Skeletal muscle satellite cell (primary cell): ENCODE measurements at regions not wholly inside any gene's neighbourhood (a gene's known extent, or its start where the extent isn't known, plus 50 kb on each side); places are given as distances from the start of the nearest gene placed in this dataset.
A peak's percentile ranks its signal among the peaks of the same experiment; 100 is the strongest.
"Not testable (repeated sequence)": the region's sequence is repeated elsewhere in the genome, so short reads cannot be mapped to it uniquely, and the experiment has no call there.

ENCODE experiments used
- H3K27me3 ChIP-seq: 2 replicates; pipeline ENCODE4 v1.7.0; 2013; ENCODE audit warnings: low read length; ENCODE audit not compliant: control insufficient read depth, insufficient read depth
- H3K36me3 ChIP-seq: 2 replicates; pipeline ENCODE4 v1.7.0; 2013; ENCODE audit warnings: mild to moderate bottlenecking, control low read depth, low read length; ENCODE audit not compliant: insufficient read depth
- H3K4me1 ChIP-seq: 2 replicates; pipeline ENCODE4 v1.7.0; 2013; ENCODE audit warnings: low read length; ENCODE audit not compliant: control insufficient read depth, insufficient read depth
- H3K4me2 ChIP-seq: 2 replicates; pipeline ENCODE4 v1.7.0; 2013; ENCODE audit warnings: mild to moderate bottlenecking, low read length
- H3K4me3 ChIP-seq: 2 replicates; pipeline ENCODE4 v1.7.0; 2013; ENCODE audit warnings: low read length
- H3K9ac ChIP-seq: 2 replicates; pipeline ENCODE4 v1.7.0; 2013; ENCODE audit warnings: mild to moderate bottlenecking, low read depth, low read length, moderate library complexity
- H3K9me3 ChIP-seq: replicated peaks from 2 replicates; pipeline ENCODE4 v1.7.0; 2013; ENCODE audit warnings: mild to moderate bottlenecking, control low read depth, low read length

DNA sequence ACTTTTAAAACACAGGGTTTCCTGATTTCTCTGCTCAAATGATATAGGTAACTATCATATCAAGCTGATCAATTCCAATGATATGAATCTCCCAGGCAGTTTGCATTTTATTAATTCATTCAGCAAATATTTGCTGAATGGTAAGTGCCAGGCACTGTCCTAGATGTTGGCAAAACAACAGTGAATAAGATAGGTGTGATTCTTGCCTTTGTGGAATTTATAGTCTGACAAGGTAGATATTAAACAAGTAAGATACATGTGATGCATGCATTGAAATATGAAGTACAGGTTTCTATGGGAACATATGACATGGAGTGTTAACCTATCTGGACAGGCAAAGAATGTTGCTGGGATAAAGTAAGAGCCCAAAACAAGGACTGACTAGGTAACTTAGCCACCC is 231.8 kb upstream of the DAB2 start:
- Histone ChIP-seq H3K9me3 (no peaks in the 10 kb centered on the region), H3K4me3 (no peak overlapping the region), H3K36me3 (no peaks in the 10 kb centered on the region), H3K9ac (no peak overlapping the region), H3K4me1 (peaks cover 28% of the 10 kb centered on the region), H3K27me3 (no peaks in the 10 kb centered on the region), H3K4me2 (no peak overlapping the region)

DNA sequence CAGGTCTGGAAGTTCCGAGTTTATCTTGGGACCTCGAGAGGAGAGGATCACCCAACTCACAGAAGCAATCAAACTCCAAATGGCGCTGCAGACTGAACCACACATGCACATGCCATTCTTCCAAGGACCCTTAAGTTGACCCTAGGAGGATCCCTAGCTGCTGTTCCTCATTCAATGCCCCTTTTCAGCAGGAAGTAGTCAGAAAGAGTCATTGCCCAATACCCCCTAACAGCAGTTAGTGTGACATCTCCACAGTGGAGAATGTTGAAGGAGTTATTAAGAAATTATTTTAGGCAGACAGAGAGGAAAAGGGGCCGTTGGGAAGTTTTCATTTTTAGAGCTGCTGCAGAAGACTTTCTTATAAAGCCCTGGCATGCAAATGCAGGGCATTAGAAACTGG is 229.9 kb upstream of the DAB2 start:
- Histone ChIP-seq H3K4me2 (no peak overlapping the region), H3K36me3 (no peaks in the 10 kb centered on the region), H3K9me3 (no peaks in the 10 kb centered on the region), H3K9ac (no peak overlapping the region), H3K4me1 (peaks cover 35% of the 10 kb centered on the region), H3K27me3 (no peaks in the 10 kb centered on the region), H3K4me3 (no peak overlapping the region)

DNA sequence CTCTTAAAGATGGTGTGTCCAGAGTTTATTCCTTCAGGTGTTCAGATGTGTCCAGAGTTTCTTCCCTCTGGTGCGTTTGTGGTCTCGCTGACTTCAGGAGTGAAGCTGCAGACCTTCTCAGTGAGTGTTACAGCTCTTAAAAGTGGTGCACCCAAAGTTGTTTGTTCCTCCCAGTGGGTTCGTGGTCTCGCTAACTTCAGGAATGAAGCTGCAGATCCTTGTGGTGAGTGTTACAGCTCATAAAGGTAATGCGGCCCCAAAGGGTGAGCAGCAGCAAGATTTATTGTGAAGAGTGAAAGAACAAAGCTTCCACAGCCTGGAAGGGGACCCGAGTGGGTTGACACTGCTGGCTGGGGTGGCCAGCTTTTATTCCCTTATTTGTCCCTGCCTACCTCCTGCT is 227.7 kb upstream of the DAB2 start:
- not testable (repeated sequence) for H3K4me2 ChIP-seq, H3K9me3 ChIP-seq, H3K36me3 ChIP-seq, H3K4me3 ChIP-seq, H3K9ac ChIP-seq, H3K27me3 ChIP-seq
- H3K4me1 ChIP-seq: peaks cover 40% of the 10 kb centered on the region

DNA sequence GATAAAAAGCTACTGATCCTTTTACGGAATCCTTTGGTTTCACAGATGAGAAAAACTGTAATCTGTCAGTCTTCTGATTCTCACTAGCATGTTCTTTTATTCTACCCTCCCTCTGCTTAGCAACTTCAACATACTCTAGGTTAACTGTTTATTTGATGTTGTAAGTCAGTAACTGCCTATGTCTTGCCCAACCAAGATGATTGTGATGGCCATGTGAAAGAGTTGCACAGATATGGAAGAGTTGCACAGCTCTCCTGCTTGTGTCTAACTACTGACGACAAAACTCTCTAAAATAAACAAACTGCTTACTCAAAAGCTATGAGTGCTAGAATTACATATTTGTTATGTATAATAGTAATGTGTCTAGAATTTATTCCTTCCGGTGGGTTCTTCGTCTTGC is 227.3 kb upstream of the DAB2 start:
- Histone ChIP-seq H3K27me3 (no peaks in the 10 kb centered on the region), H3K9ac (no peak overlapping the region), H3K36me3 (no peaks in the 10 kb centered on the region), H3K9me3 (no peaks in the 10 kb centered on the region), H3K4me1 (peaks cover 37% of the 10 kb centered on the region), H3K4me3 (no peak overlapping the region), H3K4me2 (no peak overlapping the region)

GRCh38 chr5:39650008-39650762 is 225.4 kb upstream of the DAB2 start:
- Histone ChIP-seq H3K4me3 (no peak overlapping the region), H3K9me3 (no peaks in the 10 kb centered on the region), H3K27me3 (no peaks in the 10 kb centered on the region), H3K36me3 (no peaks in the 10 kb centered on the region), H3K4me2 (peak overlapping the region; percentile 21), H3K9ac (no peak overlapping the region), H3K4me1 (peaks cover 34% of the 10 kb centered on the region)

DNA sequence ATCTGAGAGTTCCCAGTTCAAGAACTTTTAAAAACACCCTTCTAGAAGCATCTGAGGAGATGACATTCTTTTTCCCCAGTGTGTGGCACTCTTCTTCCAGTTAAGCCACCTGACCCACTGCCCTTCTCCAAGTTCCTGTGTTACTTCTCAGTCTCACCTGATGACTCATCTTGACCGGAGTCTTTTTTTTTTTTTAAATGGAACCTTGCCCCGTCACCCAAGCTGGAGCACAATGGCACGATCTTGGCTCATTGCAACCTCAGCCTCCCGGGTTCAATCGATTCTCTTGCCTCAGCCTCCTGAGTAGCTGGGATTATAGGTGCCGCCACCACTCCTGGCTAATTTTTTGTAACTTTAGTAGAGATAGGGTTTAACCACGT is 224.1 kb upstream of the DAB2 start:
- no peak overlapping the region for H3K9ac ChIP-seq
- no peak overlapping the region for H3K4me2 ChIP-seq
- H3K27me3 ChIP-seq: no peaks in the 10 kb centered on the region
- no peaks in the 10 kb centered on the region for H3K36me3 ChIP-seq
- H3K4me3 ChIP-seq: no peak overlapping the region
- H3K4me1 ChIP-seq: peaks cover 34% of the 10 kb centered on the region
- no peaks in the 10 kb centered on the region for H3K9me3 ChIP-seq

DNA sequence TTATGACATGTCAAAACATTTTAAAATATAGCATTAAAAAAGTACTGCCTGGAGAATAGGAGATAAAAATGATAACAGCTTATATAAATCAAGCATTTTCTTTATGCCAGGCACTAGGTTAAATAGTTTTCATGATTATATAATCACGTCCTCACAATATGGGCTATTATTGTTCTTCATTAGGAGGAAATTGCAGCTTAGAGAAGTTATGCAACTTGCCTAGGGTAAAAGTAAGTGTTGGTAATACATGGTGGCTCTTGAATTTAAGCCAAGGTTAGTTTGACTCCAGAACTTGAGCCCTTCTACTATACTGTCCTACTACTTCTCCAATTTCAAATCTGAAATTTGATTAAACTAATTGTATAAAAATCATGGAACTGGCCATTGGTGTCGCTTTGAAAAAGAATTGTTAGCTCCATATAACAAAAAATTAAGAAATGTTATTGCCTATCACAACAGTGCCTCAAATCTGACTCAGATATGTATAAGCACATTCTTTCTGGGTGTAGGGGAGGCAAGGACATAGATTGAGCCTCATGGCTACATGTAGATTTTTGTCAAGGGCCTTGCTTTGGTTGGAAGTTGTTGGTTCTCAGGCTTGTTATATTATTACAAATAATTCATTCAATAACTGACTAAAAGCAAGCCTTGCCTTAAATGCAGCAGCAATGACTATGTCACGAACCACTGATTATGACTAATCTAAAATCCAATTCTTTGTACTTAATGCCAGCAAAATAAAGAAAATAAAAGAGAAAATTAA is 223.5 kb upstream of the DAB2 start:
- no peaks in the 10 kb centered on the region for H3K27me3 ChIP-seq
- peaks cover 34% of the 10 kb centered on the region for H3K4me1 ChIP-seq
- H3K9me3 ChIP-seq: no peaks in the 10 kb centered on the region
- H3K4me3 ChIP-seq: no peak overlapping the region
- H3K9ac ChIP-seq: no peak overlapping the region
- no peaks in the 10 kb centered on the region for H3K36me3 ChIP-seq
- no peak overlapping the region for H3K4me2 ChIP-seq

DNA sequence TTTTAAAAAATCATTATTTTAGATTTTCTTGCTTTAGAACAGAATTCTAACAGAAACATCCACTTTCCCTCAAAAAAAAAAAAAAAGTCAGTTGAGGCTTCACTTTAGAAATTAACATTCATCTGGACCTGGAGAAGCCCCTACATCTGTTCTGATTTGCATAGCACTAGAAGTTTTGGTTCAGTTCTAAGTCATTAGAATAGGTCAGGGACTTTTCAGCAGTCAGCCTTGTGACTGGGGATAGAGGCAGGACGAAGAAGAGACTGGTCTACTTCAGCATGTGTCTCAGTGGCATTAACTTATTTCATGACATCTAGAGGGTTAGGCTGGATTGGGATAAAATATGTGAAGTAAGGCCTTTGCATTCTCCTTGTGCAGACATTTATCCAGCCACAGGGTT is 215.8 kb upstream of the DAB2 start:
- Histone ChIP-seq H3K4me3 (no peak overlapping the region), H3K4me2 (no peak overlapping the region), H3K36me3 (no peaks in the 10 kb centered on the region), H3K9ac (peak overlapping the region; percentile 34), H3K4me1 (peaks cover 36% of the 10 kb centered on the region), H3K9me3 (no peaks in the 10 kb centered on the region), H3K27me3 (no peaks in the 10 kb centered on the region)

DNA sequence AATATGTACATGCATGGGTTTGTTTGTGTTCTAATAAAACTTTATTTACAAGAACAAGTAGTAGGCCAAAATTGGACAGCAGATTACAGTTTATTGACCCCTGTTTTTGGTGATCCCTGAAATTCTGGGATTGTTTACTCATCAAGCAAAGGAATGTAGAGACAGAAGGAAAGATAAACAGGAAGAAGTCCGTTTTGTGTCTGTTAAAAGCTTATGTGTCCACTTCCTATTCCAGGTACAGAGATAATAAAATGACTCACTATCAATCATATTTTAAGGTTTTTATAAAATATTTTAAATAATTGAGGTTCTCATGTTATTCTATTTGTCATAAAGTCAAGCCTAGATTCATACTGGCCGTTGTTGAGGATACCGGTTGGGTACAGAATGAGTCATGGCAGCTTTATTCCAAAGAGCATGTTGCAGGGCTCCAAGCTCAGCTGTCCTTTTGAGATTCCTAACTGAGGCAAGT is 214.9 kb upstream of the DAB2 start:
- Histone ChIP-seq H3K4me3 (no peak overlapping the region), H3K4me2 (peak overlapping the region; percentile 21), H3K36me3 (no peaks in the 10 kb centered on the region), H3K9me3 (no peaks in the 10 kb centered on the region), H3K4me1 (peaks cover 36% of the 10 kb centered on the region), H3K27me3 (no peaks in the 10 kb centered on the region), H3K9ac (peak overlapping the region; percentile 10)

GRCh38 chr5:39638813-39639212 is 214.0 kb upstream of the DAB2 start:
- H3K4me2 ChIP-seq: no peak overlapping the region
- no peaks in the 10 kb centered on the region for H3K27me3 ChIP-seq
- no peaks in the 10 kb centered on the region for H3K9me3 ChIP-seq
- H3K9ac ChIP-seq: peak overlapping the region; percentile 30
- no peak overlapping the region for H3K4me3 ChIP-seq
- no peaks in the 10 kb centered on the region for H3K36me3 ChIP-seq
- H3K4me1 ChIP-seq: peaks cover 36% of the 10 kb centered on the region

DNA sequence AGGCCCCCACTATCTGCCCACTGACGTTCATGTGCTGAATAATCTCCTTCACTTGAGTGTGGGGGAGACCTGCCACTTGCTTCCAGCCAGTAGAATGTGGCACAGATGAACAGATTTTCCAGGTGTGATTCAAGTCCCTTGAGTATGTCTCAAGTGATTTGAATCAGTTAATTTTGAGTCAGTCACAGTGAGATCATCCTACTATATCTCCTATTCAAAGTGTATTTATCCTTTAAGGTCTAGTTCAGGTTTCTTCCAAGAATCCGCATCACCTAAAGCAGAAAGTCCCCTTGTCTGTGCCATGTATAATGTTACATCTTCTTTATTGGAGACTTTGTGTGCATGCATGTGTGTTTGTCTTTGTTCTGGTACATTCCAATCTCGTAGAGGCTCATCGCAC is 208.3 kb upstream of the DAB2 start:
- H3K9ac ChIP-seq: no peak overlapping the region
- no peaks in the 10 kb centered on the region for H3K27me3 ChIP-seq
- H3K9me3 ChIP-seq: no peaks in the 10 kb centered on the region
- no peak overlapping the region for H3K4me3 ChIP-seq
- no peak overlapping the region for H3K4me2 ChIP-seq
- no peaks in the 10 kb centered on the region for H3K36me3 ChIP-seq
- peaks cover 9% of the 10 kb centered on the region for H3K4me1 ChIP-seq

- no peak overlapping the region for H3K9ac ChIP-seq
- H3K4me1 ChIP-seq: no peaks in the 10 kb centered on the region
- H3K9me3 ChIP-seq: no peaks in the 10 kb centered on the region
- H3K27me3 ChIP-seq: no peaks in the 10 kb centered on the region
- H3K4me2 ChIP-seq: no peak overlapping the region
- no peaks in the 10 kb centered on the region for H3K36me3 ChIP-seq
- no peak overlapping the region for H3K4me3 ChIP-seq
Observed at GRCh38 chr5:39631958-39632357, 207.2 kb upstream of the DAB2 start.
